Mucosa of descending colon (tissue), 3 donors: ENCODE measurements at regions not wholly inside any gene's neighbourhood (a gene's known extent, or its start where the extent isn't known, plus 50 kb on each side); places are given as distances from the start of the nearest gene placed in this dataset.

Experiments
- ATAC-seq: fragments of 200-7000 bp; cut with Tn5 transposase; one replicate; pipeline ENCODE4 v1.9.1; 2020; ENCODE audit warnings: mild to moderate bottlenecking, moderate library complexity
- DNase-seq, 3 donors: peaks; one replicate each; pipeline ENCODE4 v3.0.0-alpha.2; 2020
- H3K36me3 ChIP-seq: fragments of 200-600 bp; one replicate; pipeline ENCODE4 v1.8.0; 2021; ENCODE audit warnings: low read depth, mild to moderate bottlenecking
- H3K4me1 ChIP-seq: fragments of 200-600 bp; one replicate; pipeline ENCODE4 v1.8.0; 2021; ENCODE audit warnings: low read depth, mild to moderate bottlenecking
- H3K4me3 ChIP-seq: fragments of 200-600 bp; one replicate; pipeline ENCODE4 v1.8.0; 2021; ENCODE audit warnings: mild to moderate bottlenecking
- H3K9me3 ChIP-seq: fragments of 200-600 bp; one replicate; pipeline ENCODE4 v1.8.0; 2021; ENCODE audit warnings: mild to moderate bottlenecking
- CTCF ChIP-seq: fragments of 200-600 bp; IDR thresholded peaks from one replicate; pipeline ENCODE4 v1.8.0; 2022; ENCODE audit warnings: antibody characterized with exemption, mild to moderate bottlenecking
- intact Hi-C, 2 donors: fragments of 100-400 bp; cut with DNase I in 1 of 2; cut with micrococcal nuclease in 1 of 2; formaldehyde crosslinking; loops; one replicate each; pipeline versions ENCODE4 v1.11.0 to v1.11.1; 2022; cut with DNase I, micrococcal nuclease
- donor health status: DM: no; HTN: no; CAD: no; lungs with moderate emphysema.
- donor health status: DM: no; HTN: no; CAD: no.
- donor health status: DM: no; HTN: yes; CAD: no.

GRCh38 chr1:82398357-82398756 lies 597.6 kb downstream of the ADGRL2 start:
- DNase-seq (no peak), ATAC-seq (no peak)
- no peak for TF ChIP-seq CTCF
- Histone ChIP-seq H3K9me3 (no peaks in the 10 kb centered on the region), H3K4me1 (no peaks in the 10 kb centered on the region), H3K4me3 (no peak overlapping the region), H3K36me3 (no peaks in the 10 kb centered on the region)
- intact Hi-C loops = no loop called here

- intact Hi-C loops = no loop called here
- H3K36me3 ChIP-seq = no peaks in the 10 kb centered on the region
- no peaks in the 10 kb centered on the region for H3K4me1 ChIP-seq
- ATAC-seq (no peak), DNase-seq (no peak)
- no peaks in the 10 kb centered on the region for H3K9me3 ChIP-seq
- H3K4me3 ChIP-seq = no peak overlapping the region
- TF ChIP-seq CTCF = no peak
These were observed 594.7 kb downstream of the ADGRL2 start for GRCh38 chr1:82395440-82395839.

- DNase-seq (no peak), ATAC-seq (no peak)
- intact Hi-C loops = no loop called here
These were observed 592.2 kb downstream of the ADGRL2 start for GRCh38 chr1:82392946-82393345.

GRCh38 chr1:82392513-82392912 lies 591.8 kb downstream of the ADGRL2 start:
- intact Hi-C loops = no loop called here
- DNase-seq = no peak
- no peaks in the 10 kb centered on the region for H3K36me3 ChIP-seq
- TF ChIP-seq CTCF = no peak
- H3K9me3 ChIP-seq = no peaks in the 10 kb centered on the region
- H3K4me3 ChIP-seq = no peak overlapping the region
- no peaks in the 10 kb centered on the region for H3K4me1 ChIP-seq
- ATAC-seq = no peak

More at GRCh38 chr1:82392946-82393345, 592.2 kb downstream of the ADGRL2 start:
- Histone ChIP-seq H3K36me3 (no peaks in the 10 kb centered on the region), H3K4me1 (no peaks in the 10 kb centered on the region), H3K4me3 (no peak overlapping the region), H3K9me3 (no peaks in the 10 kb centered on the region)
- TF ChIP-seq CTCF = no peak

- H3K36me3 ChIP-seq = no peaks in the 10 kb centered on the region
- no peak for TF ChIP-seq CTCF
- DNase-seq (no peak), ATAC-seq (no peak)
- no peaks in the 10 kb centered on the region for H3K4me1 ChIP-seq
- H3K9me3 ChIP-seq = no peaks in the 10 kb centered on the region
- intact Hi-C loops = no loop called here
- H3K4me3 ChIP-seq = no peak overlapping the region
These were observed 591.0 kb downstream of the ADGRL2 start for GRCh38 chr1:82391712-82392111.

- intact Hi-C loops = no loop called here
- no peaks in the 10 kb centered on the region for H3K36me3 ChIP-seq
These were observed 589.9 kb downstream of the ADGRL2 start for GRCh38 chr1:82390627-82391026.

More at GRCh38 chr1:82390627-82391026, 589.9 kb downstream of the ADGRL2 start:
- ATAC-seq = no peak
- H3K9me3 ChIP-seq = no peaks in the 10 kb centered on the region
- H3K4me1 ChIP-seq = no peaks in the 10 kb centered on the region
- TF ChIP-seq CTCF = no peak
- no peak for DNase-seq
- no peak overlapping the region for H3K4me3 ChIP-seq
